ENCODE measurements at regions not wholly inside any gene's neighbourhood (a gene's known extent, or its start where the extent isn't known, plus 50 kb on each side); places are given as distances from the start of the nearest gene placed in this dataset.
"Not testable (repeated sequence)": the region's sequence is repeated elsewhere in the genome, so short reads cannot be mapped to it uniquely, and the experiment has no call there.

GRCh38 chr22:48629631-48630432, 1197.8 kb downstream of the BRD1 start:
- DNase-seq (ENCODE audit: low read depth in 2 of 2), result no peak

- no peak for DNase-seq (ENCODE audit: low read depth in 2 of 2)
Observed at GRCh38 chr22:48628891-48629543, 1198.7 kb downstream of the BRD1 start.

- DNase-seq (ENCODE audit: low read depth in 2 of 2), result no peak
Observed at GRCh38 chr22:48627966-48628365, 1199.7 kb downstream of the BRD1 start.

- peak; percentile 24 to 30 for DNase-seq (ENCODE audit: low read depth in 2 of 2)
Observed at GRCh38 chr22:48627203-48627602, 1200.5 kb downstream of the BRD1 start.

- no peak for DNase-seq (ENCODE audit: low read depth in 2 of 2)
Observed at GRCh38 chr22:48624401-48624800, 1203.3 kb downstream of the BRD1 start.

GRCh38 chr22:48622891-48623545, 1204.7 kb downstream of the BRD1 start:
- no peak for DNase-seq (ENCODE audit: low read depth in 2 of 2)

- DNase-seq (ENCODE audit: low read depth in 2 of 2), result no peak
Observed at GRCh38 chr22:48621085-48621484, 1206.6 kb downstream of the BRD1 start.

GRCh38 chr22:48620460-48620859, 1207.2 kb downstream of the BRD1 start:
- not testable (repeated sequence) for DNase-seq (ENCODE audit: low read depth in 2 of 2)

GRCh38 chr22:48619721-48620120, 1208.0 kb downstream of the BRD1 start:
- no peak for DNase-seq (ENCODE audit: low read depth in 2 of 2)

GRCh38 chr22:48618326-48618725, 1209.3 kb downstream of the BRD1 start:
- no peak for DNase-seq (ENCODE audit: low read depth in 2 of 2)

- DNase-seq (ENCODE audit: low read depth in 2 of 2), result no peak
Observed at GRCh38 chr22:48616656-48617055, 1211.0 kb downstream of the BRD1 start.

- DNase-seq (ENCODE audit: low read depth in 2 of 2), result no peak
Observed at GRCh38 chr22:48615171-48616008, 1212.3 kb downstream of the BRD1 start.

GRCh38 chr22:48613566-48614200, 1214.0 kb downstream of the BRD1 start:
- DNase-seq (ENCODE audit: low read depth in 2 of 2), result no peak

GRCh38 chr22:48612077-48612995, 1215.3 kb downstream of the BRD1 start:
- DNase-seq (ENCODE audit: low read depth in 2 of 2), result no peak

- DNase-seq (ENCODE audit: low read depth in 2 of 2), result no peak
Observed at GRCh38 chr22:48609279-48609865, 1218.3 kb downstream of the BRD1 start.

GRCh38 chr22:48607901-48608662, 1219.6 kb downstream of the BRD1 start:
- DNase-seq (ENCODE audit: low read depth in 2 of 2), result no peak

- DNase-seq (ENCODE audit: low read depth in 2 of 2), result no peak
Observed at GRCh38 chr22:48606684-48607307, 1220.9 kb downstream of the BRD1 start.

GRCh38 chr22:48605856-48606481, 1221.7 kb downstream of the BRD1 start:
- DNase-seq (ENCODE audit: low read depth in 2 of 2), result no peak
